ENCODE measurements at regions not wholly inside any gene's neighbourhood (a gene's known extent, or its start where the extent isn't known, plus 50 kb on each side); places are given as distances from the start of the nearest gene placed in this dataset.

DNA sequence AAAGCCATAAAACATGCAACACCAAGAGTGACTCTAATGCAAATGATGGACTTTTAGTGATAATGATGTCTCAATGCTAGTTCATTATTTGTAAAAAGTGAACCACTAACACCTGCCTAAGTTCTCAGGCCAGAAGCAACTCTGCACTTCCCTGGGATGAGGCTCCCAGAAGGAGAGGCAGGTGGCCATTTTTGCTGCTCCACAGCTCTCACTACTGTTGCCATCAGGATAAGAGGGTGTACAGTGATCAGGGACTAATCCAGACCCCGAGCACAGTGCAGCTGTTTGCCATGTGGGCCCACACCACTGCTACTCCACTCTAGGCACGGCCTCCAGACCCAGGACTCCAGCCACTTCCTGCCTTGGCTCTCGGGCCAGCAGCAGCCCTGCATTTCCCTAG lies 828.3 kb upstream of the MIR17HG start:
- no peak for DNase-seq

GRCh38 chr13:90526711-90527110 lies 820.8 kb upstream of the MIR17HG start:
- no peak for DNase-seq

GRCh38 chr13:90531744-90532143 lies 815.7 kb upstream of the MIR17HG start:
- DNase-seq, result no peak

GRCh38 chr13:90532861-90533492 lies 814.5 kb upstream of the MIR17HG start:
- no peak for DNase-seq

DNA sequence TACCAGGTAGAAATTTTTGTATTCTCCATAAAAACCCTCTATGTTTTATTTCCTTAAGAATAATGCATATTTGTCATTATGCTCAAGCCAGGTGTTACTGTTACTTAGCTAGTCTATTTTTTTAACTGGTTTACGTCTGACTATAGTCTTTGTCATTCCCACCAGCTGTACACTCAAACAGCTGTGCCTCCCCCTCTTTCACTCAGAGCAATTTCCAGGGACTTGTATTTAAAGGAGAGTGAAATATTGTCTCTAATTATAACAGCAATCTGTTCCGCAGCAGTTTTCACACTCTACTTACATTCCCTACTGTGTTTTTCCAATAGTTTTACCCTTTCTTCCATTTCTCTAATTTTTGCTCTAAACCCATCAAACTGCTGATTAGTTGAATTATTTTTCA lies 813.6 kb upstream of the MIR17HG start:
- DNase-seq, result no peak

DNA sequence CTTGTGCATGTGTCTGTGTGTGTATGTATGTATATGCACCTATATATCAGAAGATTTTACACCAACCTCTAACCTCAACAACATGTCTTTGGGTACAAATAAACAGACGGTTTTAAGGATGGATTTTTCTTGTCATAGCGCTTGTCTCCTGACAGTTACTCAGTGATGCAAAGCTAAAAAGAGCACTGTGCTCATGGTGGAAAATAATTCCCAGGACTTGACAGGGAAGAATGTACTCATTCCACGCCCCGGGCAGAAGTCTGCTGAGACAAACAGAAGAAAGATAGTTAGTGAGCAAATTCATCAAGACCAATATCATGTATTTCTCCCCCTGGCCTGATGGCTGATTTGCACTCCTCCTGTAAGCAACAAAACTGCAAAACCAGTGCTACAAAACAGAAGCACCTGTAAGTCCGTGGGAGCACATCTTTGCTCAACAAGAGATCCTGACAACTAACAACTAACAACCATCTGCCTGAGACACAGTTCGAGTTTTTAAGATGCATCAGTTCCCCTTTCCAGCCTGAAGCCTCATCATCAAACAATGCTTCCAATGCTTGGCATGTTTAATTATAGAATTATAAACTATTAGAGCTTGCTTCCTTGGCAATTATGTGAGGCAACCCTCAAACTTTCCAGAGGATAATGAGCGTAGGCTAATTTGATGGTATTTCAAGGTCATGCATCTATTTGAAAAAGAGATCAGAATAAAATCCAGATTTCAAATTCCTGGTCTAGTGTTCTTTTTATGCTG lies 812.7 kb upstream of the MIR17HG start:
- DNase-seq, result no peak

GRCh38 chr13:90535421-90535820 lies 812.1 kb upstream of the MIR17HG start:
- DNase-seq, result no peak

GRCh38 chr13:90538063-90538462 lies 809.4 kb upstream of the MIR17HG start:
- DNase-seq, result no peak

DNA sequence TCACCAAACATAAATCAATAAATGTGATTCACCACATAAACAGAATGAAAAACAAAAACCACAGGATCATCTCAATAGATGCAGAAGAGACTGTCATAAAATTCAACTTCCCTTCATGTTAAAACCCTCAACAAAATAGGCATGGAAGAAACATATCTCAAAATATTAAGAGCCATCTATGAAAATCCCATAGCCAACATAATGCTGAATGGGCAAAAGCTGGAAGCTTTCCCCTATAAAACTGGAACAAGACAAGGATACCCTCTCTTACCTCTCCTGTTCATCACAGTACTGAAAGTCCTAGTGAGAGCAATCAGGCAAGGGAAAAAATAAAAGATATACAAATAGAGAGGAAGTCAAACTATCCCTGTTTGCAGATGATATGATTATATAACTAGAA lies 806.1 kb upstream of the MIR17HG start:
- no peak for DNase-seq

GRCh38 chr13:90542959-90543505 lies 804.5 kb upstream of the MIR17HG start:
- DNase-seq, result no peak

- no peak for DNase-seq
Measured at GRCh38 chr13:90545070-90545840, 802.2 kb upstream of the MIR17HG start.

DNA sequence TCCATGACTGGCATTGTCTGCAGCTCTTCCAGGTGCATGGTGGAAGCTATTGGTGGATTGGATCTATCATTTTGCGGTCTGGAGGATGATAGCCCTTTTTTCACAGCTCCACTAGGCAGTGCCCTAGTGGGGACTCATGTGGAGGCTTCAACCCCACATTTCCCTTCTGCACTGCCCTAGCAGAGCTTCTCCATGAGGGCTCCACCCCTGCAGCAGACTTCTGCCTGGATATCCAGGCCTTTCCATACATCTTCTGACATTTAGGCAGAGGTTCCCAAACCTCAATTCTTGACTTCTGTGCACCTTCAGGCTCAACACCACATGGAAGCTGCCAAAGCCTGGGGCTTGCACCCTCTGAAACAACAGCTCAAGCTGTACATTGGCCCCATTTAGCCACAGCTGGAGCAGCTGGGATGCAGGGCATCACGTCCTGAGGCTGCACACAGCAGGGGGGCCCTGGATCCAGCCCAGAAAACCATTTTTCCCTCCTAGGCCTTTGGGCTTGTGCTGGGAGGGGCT lies 800.2 kb upstream of the MIR17HG start:
- no peak for DNase-seq

DNA sequence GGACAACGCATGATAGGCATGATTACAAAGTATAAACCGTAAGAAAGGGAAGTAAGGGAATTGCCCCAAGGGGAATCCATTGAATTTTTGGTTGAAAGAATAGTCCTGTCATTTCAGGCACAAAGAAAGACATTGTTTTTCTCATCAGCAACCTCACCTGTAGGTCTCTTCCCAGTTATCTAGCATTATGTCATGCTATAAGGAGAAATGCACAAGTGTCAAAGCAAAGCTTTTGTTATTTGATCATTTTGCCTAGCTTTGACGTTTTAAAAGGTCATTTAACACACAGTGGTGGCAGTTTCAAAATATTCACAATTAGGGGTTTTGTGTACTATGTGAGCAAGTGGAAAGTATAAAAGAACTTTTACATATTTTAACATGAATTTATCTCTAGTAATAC lies 796.2 kb upstream of the MIR17HG start:
- no peak for DNase-seq

GRCh38 chr13:90552702-90553101 lies 794.8 kb upstream of the MIR17HG start:
- DNase-seq, result no peak

- DNase-seq, result no peak
Measured at GRCh38 chr13:90553159-90553558, 794.3 kb upstream of the MIR17HG start.

DNA sequence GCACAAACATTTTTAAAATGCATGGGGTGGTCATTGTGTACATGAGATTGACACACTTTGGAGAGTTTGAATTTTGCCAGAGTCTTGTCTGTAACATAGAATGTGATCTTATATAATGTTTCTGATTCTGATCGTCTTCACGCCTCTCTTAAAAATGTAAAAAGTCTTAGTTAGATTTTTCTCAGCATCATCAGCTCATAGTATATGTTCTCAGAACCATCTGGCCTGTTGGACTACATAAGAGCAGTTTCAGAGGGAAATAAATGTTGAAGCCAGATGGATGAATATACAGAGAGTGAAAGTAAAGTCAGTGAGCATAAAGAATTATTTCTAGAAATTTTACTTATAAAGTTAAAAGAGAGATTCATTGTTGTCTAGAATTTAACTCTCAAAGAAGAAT lies 789.9 kb upstream of the MIR17HG start:
- no peak for DNase-seq

- DNase-seq, result no peak
Measured at GRCh38 chr13:90562443-90562842, 785.0 kb upstream of the MIR17HG start.

DNA sequence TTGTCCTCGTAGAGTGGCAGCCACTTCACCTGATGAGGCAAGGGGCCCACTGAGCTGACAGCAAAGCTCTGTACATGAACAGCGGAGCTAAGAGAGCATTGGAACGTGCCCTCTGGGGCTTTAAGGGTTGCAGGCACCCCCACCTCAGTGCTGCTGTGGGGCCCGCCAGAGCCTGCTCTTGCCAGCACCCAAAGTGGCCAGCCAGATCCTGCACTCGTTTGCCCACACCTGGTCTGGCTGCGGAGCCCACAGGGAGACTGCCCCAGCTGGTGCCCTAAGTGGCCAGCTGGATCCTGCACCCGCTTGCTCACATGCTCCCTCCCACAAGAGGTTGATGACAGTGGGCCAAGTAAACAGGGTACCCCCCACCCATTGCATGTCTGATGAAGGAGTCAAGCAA lies 783.4 kb upstream of the MIR17HG start:
- no peak for DNase-seq

DNA sequence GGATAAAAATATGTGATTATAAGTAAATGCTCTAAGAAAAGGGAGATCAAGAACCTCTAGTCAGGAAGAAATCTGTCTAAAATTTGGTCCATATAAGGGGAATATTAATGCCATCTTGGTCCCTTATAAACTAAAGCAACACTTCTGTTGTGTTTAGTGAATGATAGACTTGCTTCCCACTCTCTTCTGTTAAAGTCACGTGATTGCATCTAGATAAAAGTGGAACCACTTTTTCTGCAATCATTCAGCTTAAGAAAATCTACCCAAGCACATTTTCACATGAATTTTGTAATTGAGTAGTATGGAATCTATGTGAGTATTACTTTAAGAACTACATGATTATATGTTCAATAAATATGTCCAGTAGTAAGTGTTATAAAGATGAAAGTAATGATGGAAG lies 782.9 kb upstream of the MIR17HG start:
- DNase-seq, result no peak

GRCh38 chr13:90565985-90566713 lies 781.3 kb upstream of the MIR17HG start:
- DNase-seq, result no peak

DNA sequence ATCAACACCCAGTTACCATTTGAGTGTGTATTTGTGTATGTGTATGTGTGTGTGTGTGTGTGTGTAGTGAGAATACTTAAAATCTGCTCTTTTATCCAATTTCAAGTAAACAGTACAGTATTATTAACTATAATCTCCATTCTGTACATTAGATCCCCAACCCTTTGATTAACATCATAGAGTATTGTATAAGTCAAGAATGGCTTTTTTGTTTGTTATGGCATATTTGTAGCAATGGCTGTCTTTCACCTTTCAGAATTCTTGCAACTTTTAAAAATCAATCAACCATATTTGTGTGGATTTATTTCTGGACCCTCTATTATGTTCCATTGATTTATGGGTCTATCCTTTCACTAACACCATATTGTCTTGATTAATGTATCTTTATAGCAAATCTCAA lies 779.3 kb upstream of the MIR17HG start:
- DNase-seq, result no peak

GRCh38 chr13:90576067-90576466 lies 771.4 kb upstream of the MIR17HG start:
- DNase-seq, result no peak

DNA sequence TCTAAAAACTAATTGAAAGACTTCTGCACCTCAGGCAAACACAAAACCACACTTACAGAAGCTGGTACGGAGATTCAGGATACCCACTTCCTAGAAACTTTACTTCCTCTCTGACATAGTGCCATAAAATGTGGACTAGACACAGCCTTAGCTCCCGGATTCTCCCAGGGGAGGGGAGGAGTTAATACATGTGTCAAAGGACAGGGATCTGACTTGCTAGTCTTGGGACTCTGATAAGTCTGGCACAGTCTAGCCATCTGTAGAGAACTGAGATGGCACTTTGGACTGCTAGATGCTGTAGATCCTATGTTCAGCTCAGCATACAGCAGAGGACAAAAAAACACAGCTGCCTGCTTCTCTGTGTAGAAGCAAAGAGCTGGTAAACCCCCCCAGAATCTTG lies 769.8 kb upstream of the MIR17HG start:
- DNase-seq, result no peak

All from CD4-positive, alpha-beta T cell treated with Interleukin-6 for 4 hours (primary cell).